Neural cell (in vitro differentiated cells): ENCODE measurements at regions not wholly inside any gene's neighbourhood (a gene's known extent, or its start where the extent isn't known, plus 50 kb on each side); places are given as distances from the start of the nearest gene placed in this dataset.

Experiments
- H2AFZ ChIP-seq: fragments of 200-600, 300-800 bp; sonication (generic), shearing (Covaris generic); 2 replicates; pipeline ENCODE4 v1.6.0; 2014; ENCODE audit warnings: low read depth, mild to moderate bottlenecking, antibody characterized with exemption, low read length, moderate library complexity
- H3F3A ChIP-seq: fragments of 200-600 bp; shearing (Covaris generic); 2 replicates; pipeline ENCODE4 v1.6.1; 2016; ENCODE audit warnings: mild to moderate bottlenecking, moderate library complexity, mixed read lengths, antibody characterized with exemption, low read length; ENCODE audit not compliant: insufficient read depth, poor library complexity, severe bottlenecking
- H3K27ac ChIP-seq: fragments of 200-600, 300-800 bp; sonication (generic), shearing (Covaris generic); 2 replicates; pipeline ENCODE4 v1.5.1; 2014; ENCODE audit warnings: mild to moderate bottlenecking, low read length, moderate library complexity
- H3K27me3 ChIP-seq: fragments of 300-800, 200-600 bp; sonication (generic), shearing (Covaris generic); 2 replicates; pipeline ENCODE4 v1.6.0; 2014; ENCODE audit warnings: mild to moderate bottlenecking, low read depth, low read length, moderate library complexity; ENCODE audit not compliant: insufficient read depth
- H3K36me3 ChIP-seq: fragments of 300-800, 200-600 bp; sonication (generic), shearing (Covaris generic); 2 replicates; pipeline ENCODE4 v1.5.1; 2014; ENCODE audit warnings: mild to moderate bottlenecking, antibody characterized with exemption, low read length, moderate library complexity; ENCODE audit not compliant: insufficient read depth
- H3K4me2 ChIP-seq: fragments of 300-800, 200-600 bp; sonication (generic), shearing (Covaris generic); 2 replicates; pipeline ENCODE4 v1.6.0; 2014; ENCODE audit warnings: mild to moderate bottlenecking, low read length
- H3K4me3 ChIP-seq: fragments of 300-800, 200-600 bp; sonication (generic), shearing (Covaris generic); 2 replicates; pipeline ENCODE4 v1.5.1; 2014; ENCODE audit warnings: mild to moderate bottlenecking, low read length, moderate library complexity
- H3K79me2 ChIP-seq: fragments of 200-600 bp; shearing (Covaris generic); replicated peaks from 2 replicates; pipeline ENCODE4 v1.6.0; 2014; ENCODE audit warnings: mild to moderate bottlenecking, low read length, moderate library complexity; ENCODE audit not compliant: insufficient read depth
- H3K9ac ChIP-seq: fragments of 300-800, 200-600 bp; sonication (generic), shearing (Covaris generic); 2 replicates; pipeline ENCODE4 v1.6.1; 2016; ENCODE audit warnings: mild to moderate bottlenecking, low read length, mixed read lengths
- H3K9me2 ChIP-seq: fragments of 200-600 bp; shearing (Covaris generic); 2 replicates; pipeline ENCODE4 v1.6.1; 2016; ENCODE audit warnings: mild to moderate bottlenecking, low read length, mixed read lengths; ENCODE audit not compliant: insufficient read depth
- H3K9me3 ChIP-seq: fragments of 200-600, 300-800 bp; sonication (generic), shearing (Covaris generic); 2 replicates; pipeline ENCODE4 v1.6.1; 2016; ENCODE audit warnings: mild to moderate bottlenecking, mixed run types, low read length, moderate library complexity, mixed read lengths
- H4K20me1 ChIP-seq: fragments of 200-600 bp; shearing (Covaris generic); 2 replicates; pipeline ENCODE4 v1.6.1; 2016; ENCODE audit warnings: mild to moderate bottlenecking, mixed run types; ENCODE audit not compliant: insufficient read depth
- CTCF ChIP-seq: fragments of 450-650 bp; IDR thresholded peaks from 2 replicates; pipeline ENCODE4 v1.5.1; 2014; ENCODE audit warnings: antibody characterized with exemption, mild to moderate bottlenecking, moderate library complexity; ENCODE audit not compliant: poor library complexity, severe bottlenecking
- EP300 ChIP-seq: fragments of 450-650 bp; conservative IDR thresholded peaks from 2 replicates; pipeline ENCODE4 v1.6.1; 2014; ENCODE audit warnings: antibody characterized with exemption, mild to moderate bottlenecking, moderate library complexity; ENCODE audit not compliant: poor library complexity, severe bottlenecking
- EZH2 ChIP-seq: fragments of 200-600, 300-800 bp; shearing (Covaris generic), sonication (generic); IDR thresholded peaks from 2 replicates; pipeline ENCODE4 v1.6.1; 2014; ENCODE audit warnings: antibody characterized with exemption, low read length, borderline replicate concordance, mild to moderate bottlenecking; ENCODE audit not compliant: insufficient read depth, poor library complexity, severe bottlenecking
- MXI1 ChIP-seq: fragments of 450-650 bp; conservative IDR thresholded peaks from 2 replicates; pipeline ENCODE4 v1.6.1; 2014; ENCODE audit warnings: antibody characterized with exemption, mild to moderate bottlenecking; ENCODE audit not compliant: poor library complexity, severe bottlenecking
- POLR2AphosphoS5 ChIP-seq: IDR thresholded peaks from 2 replicates; pipeline ENCODE4 v1.6.1; 2012
- RAD21 ChIP-seq: fragments of 450-650 bp; conservative IDR thresholded peaks from 2 replicates; pipeline ENCODE4 v1.6.1; 2014; ENCODE audit warnings: antibody characterized with exemption, mild to moderate bottlenecking, moderate library complexity
- REST ChIP-seq: IDR thresholded peaks from 2 replicates; pipeline ENCODE4 v1.6.1; 2012; ENCODE audit warnings: borderline replicate concordance
- SMC3 ChIP-seq: fragments of 450-650 bp; conservative IDR thresholded peaks from 2 replicates; pipeline ENCODE4 v1.6.1; 2014; ENCODE audit warnings: antibody characterized with exemption, mild to moderate bottlenecking, moderate library complexity; ENCODE audit not compliant: poor library complexity
- TAF1 ChIP-seq: IDR thresholded peaks from 2 replicates; pipeline ENCODE4 v1.6.1; 2012; ENCODE audit warnings: low read depth

GRCh38 chr9:95650720-95651119 is 133.9 kb upstream of the PTCH1 start:
- H4K20me1 ChIP-seq = no peaks in the 10 kb centered on the region
- no peaks in the 10 kb centered on the region for H3K9me3 ChIP-seq
- no peak overlapping the region for H3K9ac ChIP-seq
- no peak for TF ChIP-seq CTCF
- TF ChIP-seq POLR2AphosphoS5 = no peak
- TF ChIP-seq TAF1 = no peak
- H3K4me2 ChIP-seq = no peak overlapping the region
- H3F3A ChIP-seq = no peaks in the 10 kb centered on the region
- H2AFZ ChIP-seq = no peak overlapping the region
- no peaks in the 10 kb centered on the region for H3K79me2 ChIP-seq
- H3K27me3 ChIP-seq = no peaks in the 10 kb centered on the region
- no peaks in the 10 kb centered on the region for H3K9me2 ChIP-seq
- H3K36me3 ChIP-seq = no peaks in the 10 kb centered on the region
- H3K4me3 ChIP-seq = no peak overlapping the region
- H3K27ac ChIP-seq = no peak overlapping the region

GRCh38 chr9:95649801-95650213 is 133.0 kb upstream of the PTCH1 start:
- TF ChIP-seq RAD21 (no peak), CTCF (no peak), MXI1 (no peak), EZH2 (no peak), TAF1 (no peak), EP300 (no peak), POLR2AphosphoS5 (no peak), REST (no peak), SMC3 (no peak)
- no peaks in the 10 kb centered on the region for H3K9me2 ChIP-seq
- no peaks in the 10 kb centered on the region for H3K9me3 ChIP-seq
- H3F3A ChIP-seq = no peaks in the 10 kb centered on the region
- no peak overlapping the region for H3K9ac ChIP-seq
- H3K4me3 ChIP-seq = no peak overlapping the region
- H3K79me2 ChIP-seq = no peaks in the 10 kb centered on the region
- no peak overlapping the region for H3K4me2 ChIP-seq
- H4K20me1 ChIP-seq = no peaks in the 10 kb centered on the region
- no peak overlapping the region for H2AFZ ChIP-seq
- H3K36me3 ChIP-seq = no peaks in the 10 kb centered on the region
- no peak overlapping the region for H3K27ac ChIP-seq
- H3K27me3 ChIP-seq = no peaks in the 10 kb centered on the region
